G401 (cell line): ENCODE measurements at regions not wholly inside any gene's neighbourhood (a gene's known extent, or its start where the extent isn't known, plus 50 kb on each side); places are given as distances from the start of the nearest gene placed in this dataset.
A peak's percentile ranks its signal among the peaks of the same experiment; 100 is the strongest.

ENCODE experiments used
- DNase-seq: peaks from one replicate; pipeline ENCODE4 v3.0.0-alpha.2; 2015; ENCODE audit warnings: low spot score
- in situ Hi-C: cut with HindIII; loops from 2 replicates; pipeline ENCODE4 v1.10.0; 2016; ENCODE audit warnings: low sequenced_read_pairs, mixed read lengths

- in situ Hi-C loops: no loop called here
Measured at GRCh38 chr4:4677556-4678522, 136.0 kb upstream of the STX18 start.

GRCh38 chr4:4675641-4676040, 133.8 kb upstream of the STX18 start:
- in situ Hi-C loops: no loop called here
- no peak for DNase-seq

More at GRCh38 chr4:4677556-4678522, 136.0 kb upstream of the STX18 start:
- DNase-seq: peak; percentile 30

- DNase-seq: no peak
- in situ Hi-C loops: no loop called here
Measured at GRCh38 chr4:4675051-4675581, 133.3 kb upstream of the STX18 start.

GRCh38 chr4:4673070-4673469, 131.2 kb upstream of the STX18 start:
- DNase-seq: peak; percentile 64
- in situ Hi-C loops: no loop called here

GRCh38 chr4:4672402-4672801, 130.6 kb upstream of the STX18 start:
- DNase-seq: no peak
- in situ Hi-C loops: no loop called here

GRCh38 chr4:4671774-4672349, 130.0 kb upstream of the STX18 start:
- DNase-seq: no peak
- in situ Hi-C loops: no loop called here

GRCh38 chr4:4670869-4671268, 129.0 kb upstream of the STX18 start:
- in situ Hi-C loops: no loop called here
- no peak for DNase-seq

GRCh38 chr4:4668355-4669210, 126.7 kb upstream of the STX18 start:
- in situ Hi-C loops: loop anchor here (5.0 kb wide), 1 partner anchor 209 kb away; no protein-coding TSS in a partner anchor
- no peak for DNase-seq

GRCh38 chr4:4667622-4668081, 125.8 kb upstream of the STX18 start:
- peak; percentile 69 for DNase-seq
- in situ Hi-C loops: loop anchor here (5.0 kb wide), 1 partner anchor 210 kb away; no protein-coding TSS in a partner anchor

- in situ Hi-C loops: loop anchor here (5.0 kb wide), 1 partner anchor 210 kb away; no protein-coding TSS in a partner anchor
- DNase-seq: peak; percentile 74
Measured at GRCh38 chr4:4666693-4667621, 125.1 kb upstream of the STX18 start.

GRCh38 chr4:4666187-4666586, 124.3 kb upstream of the STX18 start:
- peak; percentile 58 for DNase-seq
- in situ Hi-C loops: loop anchor here (5.0 kb wide), 1 partner anchor 211 kb away; no protein-coding TSS in a partner anchor

- DNase-seq: no peak
- in situ Hi-C loops: no loop called here
Measured at GRCh38 chr4:4664234-4664633, 122.4 kb upstream of the STX18 start.

GRCh38 chr4:4663028-4663427, 121.2 kb upstream of the STX18 start:
- in situ Hi-C loops: no loop called here
- DNase-seq: no peak

GRCh38 chr4:4662230-4662629, 120.4 kb upstream of the STX18 start:
- DNase-seq: no peak
- in situ Hi-C loops: no loop called here

- DNase-seq: no peak
- in situ Hi-C loops: no loop called here
Measured at GRCh38 chr4:4659871-4660651, 118.2 kb upstream of the STX18 start.

- in situ Hi-C loops: no loop called here
- DNase-seq: no peak
Measured at GRCh38 chr4:4658052-4658451, 116.2 kb upstream of the STX18 start.

- DNase-seq: no peak
- in situ Hi-C loops: no loop called here
Measured at GRCh38 chr4:4656977-4657376, 115.1 kb upstream of the STX18 start.
